ENCODE measurements at regions not wholly inside any gene's neighbourhood (a gene's known extent, or its start where the extent isn't known, plus 50 kb on each side); places are given as distances from the start of the nearest gene placed in this dataset.
A peak's percentile ranks its signal among the peaks of the same experiment; 100 is the strongest.
"Not testable (repeated sequence)": the region's sequence is repeated elsewhere in the genome, so short reads cannot be mapped to it uniquely, and the experiment has no call there.

- no peak for TF ChIP-seq Cebpa-rat (IDR thresholded peaks at IDR 0.05)
- Histone ChIP-seq H3K36me3 (no peaks in the 10 kb centered on the region), H3K9ac (no peak overlapping the region)
Observed at GRCh38 chr1:177410179-177410766, 239.5 kb downstream of the BRINP2 start.

GRCh38 chr1:177406323-177406722 is 235.6 kb downstream of the BRINP2 start:
- H3K4me3 ChIP-seq; H3K27me3 ChIP-seq; H4K20me1 ChIP-seq; H3K36me3 ChIP-seq; H3K4me1 ChIP-seq; H3K27ac ChIP-seq; H3K4me2 ChIP-seq; H3K9me3 ChIP-seq (replicated peaks in 1 of 11); H3K9ac ChIP-seq: not testable (repeated sequence)

More at GRCh38 chr1:177410179-177410766, 239.5 kb downstream of the BRINP2 start:
- no peaks in the 10 kb centered on the region for H3K4me1 ChIP-seq
- no peaks in the 10 kb centered on the region for H4K20me1 ChIP-seq
- no peak overlapping the region for H3K27ac ChIP-seq
- no peaks in the 10 kb centered on the region for H3K27me3 ChIP-seq
- H3K9me3 ChIP-seq (replicated peaks in 1 of 11) = no peaks in the 10 kb centered on the region
- no peak overlapping the region for H3K4me3 ChIP-seq
- H3K4me2 ChIP-seq = no peak overlapping the region

GRCh38 chr1:177392336-177392735 is 221.6 kb downstream of the BRINP2 start:
- no peaks in the 10 kb centered on the region for H3K27me3 ChIP-seq

GRCh38 chr1:177385760-177386698 is 215.3 kb downstream of the BRINP2 start:
- peaks cover 0 to 41% (median 4%) of the 10 kb centered on the region in 10 experiments; a peak in 9 of 20 replicates for H3K4me1 ChIP-seq
- no peak overlapping the region for H3K4me3 ChIP-seq
- H3K27ac ChIP-seq = no peak overlapping the region
- no peaks in the 10 kb centered on the region for H3K27me3 ChIP-seq
- H3K4me2 ChIP-seq = peak overlapping the region in 3 of 11 experiments; percentile 32 to 70 (median 43); a peak in 6 of 22 replicates
- TF ChIP-seq Cebpa-rat (IDR thresholded peaks at IDR 0.05) = no peak
- no peak overlapping the region for H3K9ac ChIP-seq
- peaks cover 0 to 12% (median 0%) of the 10 kb centered on the region in 11 experiments; a peak in 5 of 22 replicates for H3K9me3 ChIP-seq (replicated peaks in 1 of 11)
- H3K36me3 ChIP-seq = no peaks in the 10 kb centered on the region
- H4K20me1 ChIP-seq = no peaks in the 10 kb centered on the region

More at GRCh38 chr1:177392336-177392735, 221.6 kb downstream of the BRINP2 start:
- Histone ChIP-seq H3K4me1 (no peaks in the 10 kb centered on the region), H3K9me3 (replicated peaks in 1 of 11) (no peaks in the 10 kb centered on the region), H3K4me3 (no peak overlapping the region), H4K20me1 (no peaks in the 10 kb centered on the region), H3K9ac (no peak overlapping the region), H3K4me2 (no peak overlapping the region), H3K27ac (no peak overlapping the region), H3K36me3 (no peaks in the 10 kb centered on the region)
- no peak for TF ChIP-seq Cebpa-rat (IDR thresholded peaks at IDR 0.05)

GRCh38 chr1:177384461-177384860 is 213.7 kb downstream of the BRINP2 start:
- Histone ChIP-seq H3K9me3 (replicated peaks in 1 of 11) (peaks cover 0 to 16% (median 0%) of the 10 kb centered on the region in 11 experiments; a peak in 6 of 22 replicates), H3K27ac (peak overlapping the region in 3 of 11 experiments; percentile 7 to 62 (median 57); a peak in 4 of 22 replicates), H3K4me2 (peak overlapping the region in 5 of 11 experiments; percentile 14 to 82 (median 70); a peak in 9 of 22 replicates), H3K27me3 (no peaks in the 10 kb centered on the region), H3K9ac (no peak overlapping the region; a peak in 2 of 22 replicates), H3K4me1 (peaks cover 0 to 41% (median 4%) of the 10 kb centered on the region in 10 experiments; a peak in 9 of 20 replicates), H3K36me3 (no peaks in the 10 kb centered on the region), H3K4me3 (no peak overlapping the region), H4K20me1 (no peaks in the 10 kb centered on the region)
- no peak for TF ChIP-seq Cebpa-rat (IDR thresholded peaks at IDR 0.05)

GRCh38 chr1:177383715-177384114 is 213.0 kb downstream of the BRINP2 start:
- Histone ChIP-seq H3K27me3 (no peaks in the 10 kb centered on the region), H3K27ac (peak overlapping the region in 2 of 11 experiments; percentile 57 to 62; a peak in 4 of 22 replicates), H3K9me3 (replicated peaks in 1 of 11) (peaks cover 0 to 16% (median 0%) of the 10 kb centered on the region in 11 experiments; a peak in 6 of 22 replicates), H3K36me3 (no peaks in the 10 kb centered on the region), H3K4me1 (peaks cover 0 to 41% (median 4%) of the 10 kb centered on the region in 10 experiments; a peak in 9 of 20 replicates), H3K4me3 (no peak overlapping the region), H3K4me2 (peak overlapping the region in 5 of 11 experiments; percentile 14 to 82 (median 70); a peak in 10 of 22 replicates), H3K9ac (no peak overlapping the region; a peak in 2 of 22 replicates), H4K20me1 (no peaks in the 10 kb centered on the region)
- peak in 6 of 11 experiments; percentile 12 to 63 (median 35); a peak in 5 of 22 replicates for TF ChIP-seq Cebpa-rat (IDR thresholded peaks at IDR 0.05)

GRCh38 chr1:177377866-177378265 is 207.1 kb downstream of the BRINP2 start:
- TF ChIP-seq Cebpa-rat (IDR thresholded peaks at IDR 0.05) = no peak
- Histone ChIP-seq H3K27ac (no peak overlapping the region), H3K36me3 (no peaks in the 10 kb centered on the region), H3K27me3 (no peaks in the 10 kb centered on the region), H3K4me3 (no peak overlapping the region), H3K9ac (no peak overlapping the region), H4K20me1 (no peaks in the 10 kb centered on the region), H3K9me3 (replicated peaks in 1 of 11) (peaks cover 0 to 28% (median 9%) of the 10 kb centered on the region in 11 experiments; a peak in 14 of 22 replicates), H3K4me1 (peaks cover 0 to 2% (median 0%) of the 10 kb centered on the region in 10 experiments; a peak in 1 of 20 replicates), H3K4me2 (no peak overlapping the region)

- Histone ChIP-seq H3K4me2 (peak overlapping the region in 8 of 11 experiments; percentile 11 to 64 (median 42); a peak in 13 of 22 replicates), H3K36me3 (no peaks in the 10 kb centered on the region), H3K4me1 (peaks cover 0 to 24% (median 12%) of the 10 kb centered on the region in 10 experiments; a peak in 14 of 20 replicates), H3K9me3 (replicated peaks in 1 of 11) (no peaks in the 10 kb centered on the region), H4K20me1 (no peaks in the 10 kb centered on the region), H3K27me3 (no peaks in the 10 kb centered on the region), H3K4me3 (no peak overlapping the region), H3K9ac (no peak overlapping the region), H3K27ac (peak overlapping the region in 2 of 11 experiments; percentile 22 to 52; a peak in 3 of 22 replicates)
- no peak for TF ChIP-seq Cebpa-rat (IDR thresholded peaks at IDR 0.05)
Observed at GRCh38 chr1:177368255-177368654, 197.5 kb downstream of the BRINP2 start.

- no peak overlapping the region for H3K4me2 ChIP-seq
- no peak overlapping the region for H3K9ac ChIP-seq
- no peaks in the 10 kb centered on the region for H3K9me3 ChIP-seq (replicated peaks in 1 of 11)
- TF ChIP-seq Cebpa-rat (IDR thresholded peaks at IDR 0.05) = no peak
- H3K27me3 ChIP-seq = no peaks in the 10 kb centered on the region
- no peak overlapping the region for H3K4me3 ChIP-seq
- no peak overlapping the region for H3K27ac ChIP-seq
- peaks cover 0 to 24% (median 12%) of the 10 kb centered on the region in 10 experiments; a peak in 14 of 20 replicates for H3K4me1 ChIP-seq
- H3K36me3 ChIP-seq = no peaks in the 10 kb centered on the region
- no peaks in the 10 kb centered on the region for H4K20me1 ChIP-seq
Observed at GRCh38 chr1:177366091-177366490, 195.3 kb downstream of the BRINP2 start.

All from BLaER1 treated with 17β-estradiol and CSF1 and Interleukin-3, amounts not matched to agents 10 nM and 100 nM (cell line).